ENCODE measurements at regions not wholly inside any gene's neighbourhood (a gene's known extent, or its start where the extent isn't known, plus 50 kb on each side); places are given as distances from the start of the nearest gene placed in this dataset.
"Not testable (repeated sequence)": the region's sequence is repeated elsewhere in the genome, so short reads cannot be mapped to it uniquely, and the experiment has no call there.

DNA sequence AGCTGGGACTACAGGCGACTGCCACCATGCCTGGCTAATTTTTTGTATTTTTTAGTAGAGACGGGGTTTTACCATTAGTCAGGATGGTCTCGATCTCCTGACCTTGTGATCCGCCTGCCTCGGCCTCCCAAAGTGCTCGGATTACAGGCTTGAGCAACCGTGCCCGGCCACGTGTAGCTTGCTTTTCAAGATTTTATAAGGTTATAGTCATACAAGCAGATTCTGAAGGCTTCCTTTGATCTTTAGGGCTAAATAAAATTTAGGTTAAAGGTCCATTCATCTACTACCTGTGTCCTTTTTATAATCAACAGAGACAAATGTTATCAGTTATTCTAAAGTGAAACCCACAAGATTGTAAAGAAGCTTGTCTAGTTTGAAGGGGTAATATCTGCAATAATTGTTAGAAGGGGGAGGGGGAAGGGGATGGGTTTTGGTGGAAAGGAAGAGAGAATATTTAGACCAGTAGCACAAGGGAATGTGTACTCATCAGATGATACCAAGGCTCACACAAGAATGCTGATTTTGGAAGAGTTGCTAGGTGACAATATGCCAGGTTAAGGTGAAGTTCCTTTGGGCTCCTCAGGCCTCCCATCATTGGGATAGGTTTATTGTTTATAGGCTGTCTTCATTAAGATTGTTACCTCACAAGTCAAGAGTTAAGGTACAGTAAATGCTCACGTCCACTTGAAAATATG lies 284.7 kb downstream of the ALDH8A1 start:
- no peak for DNase-seq

DNA sequence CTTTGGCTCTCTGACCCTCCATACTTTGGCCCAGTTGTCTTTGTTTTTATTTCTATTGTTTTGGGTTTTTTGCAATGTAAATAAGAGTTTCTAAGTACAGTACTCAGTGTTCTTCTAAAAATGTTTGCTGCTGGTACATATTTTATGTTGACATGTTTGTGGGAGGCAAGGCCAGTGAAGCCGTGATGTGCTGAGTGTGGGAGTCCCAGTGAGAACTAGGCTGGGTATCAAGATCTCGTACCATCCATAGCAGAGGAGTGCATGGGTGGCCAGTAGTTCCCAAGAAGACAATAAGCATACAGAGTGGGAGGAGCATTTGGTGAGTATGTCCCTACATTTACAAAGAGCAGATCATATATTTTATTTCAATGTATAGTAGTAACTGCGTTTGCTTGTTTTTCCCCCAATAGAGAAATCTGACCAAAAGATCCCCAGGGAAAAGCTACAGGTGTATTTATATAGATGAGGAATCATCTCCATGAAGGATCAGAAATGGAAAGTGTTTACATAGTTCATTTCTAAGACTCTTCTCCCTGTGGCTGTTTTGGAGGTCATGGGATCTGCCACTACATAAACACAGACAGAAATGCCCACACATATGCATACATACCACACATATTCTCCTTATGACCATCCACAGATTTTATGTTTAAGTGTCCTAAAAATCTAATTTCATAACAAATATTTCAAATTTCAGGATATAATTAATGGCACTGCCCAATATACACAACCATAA lies 285.9 kb downstream of the ALDH8A1 start:
- DNase-seq, result no peak

DNA sequence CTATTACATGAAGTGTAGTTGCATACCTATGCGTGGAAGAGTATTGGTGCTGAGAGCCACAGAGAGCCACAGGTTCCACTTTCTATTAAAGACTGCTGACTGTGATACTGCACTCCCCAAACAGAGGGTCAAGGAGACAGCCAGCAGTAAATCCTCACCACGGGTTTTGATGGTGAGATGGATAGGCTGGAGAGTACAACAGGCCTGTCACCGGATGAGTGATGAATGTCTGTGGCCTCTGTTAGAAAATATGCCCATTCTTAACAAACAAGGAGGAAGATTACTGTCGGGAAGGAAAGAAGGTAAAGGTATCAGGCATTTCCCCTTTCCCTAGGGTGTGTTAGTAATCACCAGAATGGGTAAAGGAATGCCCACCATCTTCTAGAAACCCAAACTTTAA lies 286.5 kb downstream of the ALDH8A1 start:
- DNase-seq, result no peak

DNA sequence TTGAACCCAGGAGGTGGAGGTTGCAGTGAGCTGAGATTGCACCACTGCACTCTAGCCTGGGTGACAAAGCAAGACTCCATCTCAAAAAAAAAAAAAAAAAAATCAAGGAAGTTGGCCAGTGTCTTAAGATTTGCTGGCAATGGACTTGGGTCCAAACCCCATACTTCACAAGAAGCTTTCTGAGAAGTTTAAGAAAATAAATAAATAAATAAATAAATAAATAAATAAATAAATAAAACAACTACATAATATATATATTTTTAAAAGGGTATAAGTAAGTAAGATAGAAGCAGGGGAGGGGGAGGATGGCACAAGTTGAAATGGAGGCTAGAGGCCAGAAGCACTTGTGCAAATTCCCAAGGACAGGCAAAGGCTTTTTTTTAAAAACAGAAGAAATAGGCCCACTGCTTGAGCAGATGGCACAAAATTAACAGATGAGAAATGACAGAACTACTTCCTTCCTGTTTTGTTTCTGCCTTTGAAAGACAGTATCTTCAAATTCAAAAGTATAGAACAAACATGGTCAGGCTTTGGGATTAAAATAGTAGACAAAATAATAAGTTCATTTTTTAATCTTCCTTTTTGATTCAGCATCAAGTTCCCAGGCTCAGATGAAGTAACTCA lies 287.7 kb downstream of the ALDH8A1 start:
- DNase-seq, result no peak

DNA sequence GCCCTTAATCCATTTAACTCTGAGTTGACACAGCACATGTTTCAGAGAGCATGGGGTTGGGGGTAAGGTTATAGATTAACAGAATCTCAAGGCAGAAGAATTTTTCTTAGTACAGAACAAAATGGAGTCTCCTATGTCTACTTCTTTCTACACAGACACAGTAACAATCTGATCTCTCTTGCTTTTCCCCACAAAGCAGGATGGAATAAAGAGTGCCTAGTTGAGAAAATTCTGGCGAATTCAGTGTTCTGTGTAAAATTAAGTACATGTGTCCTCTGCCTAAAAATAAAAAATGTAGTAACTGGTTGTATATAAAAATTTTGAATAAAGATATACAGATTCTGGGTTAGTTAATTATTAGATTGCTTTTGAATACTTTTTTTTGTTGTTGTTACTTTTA lies 290.0 kb downstream of the ALDH8A1 start:
- DNase-seq, result not testable (repeated sequence)

DNA sequence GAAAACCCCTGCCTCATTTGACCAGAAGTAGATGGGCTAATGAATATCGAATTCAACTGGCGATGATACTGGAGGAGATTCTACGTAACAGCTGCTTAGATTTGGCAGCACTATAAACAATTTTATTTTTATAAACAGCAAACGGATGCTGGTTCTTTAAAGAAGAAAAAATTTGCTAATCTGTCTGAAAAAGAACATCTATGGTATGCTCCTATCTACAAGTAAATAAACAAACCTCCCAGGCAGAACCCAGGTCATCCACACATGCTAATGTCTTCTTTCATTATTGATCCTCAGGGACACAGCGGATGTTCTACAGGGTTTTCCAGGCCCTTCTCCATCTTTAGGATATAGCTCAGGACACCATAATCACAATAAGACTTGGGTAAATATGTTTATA lies 291.3 kb downstream of the ALDH8A1 start:
- no peak for DNase-seq

DNA sequence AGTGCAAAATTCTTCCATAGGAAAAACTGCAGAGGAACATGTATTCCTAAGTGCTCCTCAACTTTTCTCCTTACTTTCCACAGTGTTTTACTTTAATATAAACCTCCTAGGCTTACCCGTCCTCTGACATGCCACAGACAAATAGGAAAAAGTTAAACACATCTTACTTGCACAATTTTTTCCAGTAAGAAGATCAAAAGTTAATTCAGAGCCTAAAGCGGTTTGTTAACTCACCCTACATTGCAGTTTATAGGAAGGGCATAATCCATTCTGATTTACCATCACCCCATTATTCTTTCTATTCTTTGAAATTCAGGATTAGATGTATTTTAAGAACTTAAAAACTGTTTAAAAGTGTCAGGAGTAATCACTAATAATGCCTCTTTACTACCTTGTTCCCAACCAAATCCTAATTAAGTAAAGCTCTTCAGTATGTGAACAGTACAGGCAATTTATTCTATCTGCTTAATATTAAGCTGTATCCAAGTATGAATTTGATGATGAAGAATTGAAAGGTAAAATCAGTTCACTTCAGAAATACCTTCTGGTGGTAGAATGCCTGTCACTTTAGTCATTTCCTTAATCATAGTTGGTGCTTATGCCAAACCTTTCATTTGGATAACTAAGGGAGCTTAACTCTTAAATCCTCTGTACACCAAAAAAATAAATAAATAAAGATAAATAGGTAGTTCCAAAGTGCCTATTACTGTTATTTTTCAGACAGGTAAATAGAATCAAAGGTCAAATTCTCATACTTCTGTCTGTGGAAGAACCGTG lies 292.0 kb downstream of the ALDH8A1 start:
- no peak for DNase-seq

- DNase-seq, result no peak
These were observed 292.6 kb downstream of the ALDH8A1 start for GRCh38 chr6:134657343-134657742.

DNA sequence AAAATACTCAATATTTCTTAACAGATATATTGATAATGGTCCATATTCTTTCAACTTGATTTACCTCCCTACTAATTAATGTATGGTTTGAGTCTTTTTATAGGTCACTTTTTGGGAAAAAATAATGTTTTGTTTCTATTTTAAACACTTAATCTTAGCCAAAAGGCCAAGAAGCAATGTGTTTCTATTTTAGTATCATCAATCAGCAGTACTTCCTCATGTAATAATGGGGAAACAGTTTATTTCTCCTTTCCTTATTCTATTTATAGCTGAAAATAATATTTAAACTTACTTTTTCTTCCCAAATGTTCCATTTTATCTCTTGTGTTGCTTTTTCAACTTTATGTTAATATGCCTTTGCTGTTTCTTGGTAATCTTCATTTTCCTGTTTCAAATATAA lies 295.1 kb downstream of the ALDH8A1 start:
- DNase-seq, result no peak

GRCh38 chr6:134651519-134651918 lies 298.4 kb downstream of the ALDH8A1 start:
- DNase-seq, result no peak

DNA sequence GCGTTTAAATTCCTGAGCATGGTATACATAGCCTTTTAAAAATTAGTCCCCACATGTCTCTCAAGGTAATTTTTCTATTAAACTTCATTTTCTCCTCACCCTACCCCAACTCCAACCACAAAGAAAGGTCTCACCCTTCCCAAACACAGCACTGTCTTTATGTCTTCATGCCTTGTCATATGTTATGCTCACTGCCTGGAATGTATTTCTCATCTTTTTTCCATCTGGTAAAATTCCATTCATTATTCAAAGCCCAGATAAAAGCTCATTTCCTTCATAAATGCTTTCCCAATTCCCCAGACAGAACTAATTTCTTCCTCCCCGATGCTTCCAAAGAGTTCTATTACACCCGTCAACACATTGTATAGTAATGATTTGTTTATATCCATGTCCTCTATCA lies 302.0 kb downstream of the ALDH8A1 start:
- DNase-seq, result no peak

DNA sequence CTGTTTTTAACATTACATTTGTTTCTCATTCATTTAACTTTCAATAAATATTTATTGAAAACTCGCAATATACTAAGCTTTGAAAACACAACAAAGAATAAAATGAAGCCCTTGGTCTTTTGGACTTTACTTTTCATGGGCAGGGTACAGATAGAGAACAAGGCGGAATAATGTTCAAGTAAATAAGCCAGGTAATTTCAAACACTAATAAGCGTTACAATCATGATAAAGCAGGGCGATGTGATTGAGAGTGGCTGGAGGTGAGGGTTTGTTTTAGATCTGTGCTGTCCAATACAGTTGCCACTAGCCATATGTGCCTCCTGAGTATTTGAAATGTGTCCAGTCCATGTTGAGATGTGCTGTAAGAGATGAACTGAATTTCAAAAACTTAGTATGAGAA lies 307.1 kb downstream of the ALDH8A1 start:
- no peak for DNase-seq

GRCh38 chr6:134642279-134642678 lies 307.6 kb downstream of the ALDH8A1 start:
- DNase-seq, result no peak

- DNase-seq, result peak; percentile 62 to 69
These were observed 308.9 kb downstream of the ALDH8A1 start for GRCh38 chr6:134640975-134641429.

- no peak for DNase-seq
These were observed 309.7 kb downstream of the ALDH8A1 start for GRCh38 chr6:134640229-134640628.

GRCh38 chr6:134637847-134638437 lies 312.0 kb downstream of the ALDH8A1 start:
- no peak for DNase-seq

DNA sequence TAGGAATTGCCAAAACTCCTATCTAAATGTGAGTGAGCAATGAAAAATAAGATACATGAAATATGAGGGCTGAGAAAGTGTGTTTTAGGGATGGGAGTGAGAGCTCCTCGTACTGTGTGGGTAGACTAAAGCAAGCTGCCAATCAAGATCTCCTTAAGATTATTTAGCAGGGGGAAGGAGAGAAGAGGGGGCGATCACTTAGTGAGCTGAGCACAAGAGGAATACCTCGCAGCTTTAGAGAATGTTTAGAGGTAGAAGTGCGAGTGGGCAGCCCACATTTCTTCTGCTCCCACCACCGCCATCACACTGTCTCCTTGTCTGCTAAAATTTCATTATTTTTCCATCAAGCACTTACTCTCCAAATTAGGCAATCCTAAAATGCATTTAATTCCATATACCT lies 312.6 kb downstream of the ALDH8A1 start:
- DNase-seq, result no peak

DNA sequence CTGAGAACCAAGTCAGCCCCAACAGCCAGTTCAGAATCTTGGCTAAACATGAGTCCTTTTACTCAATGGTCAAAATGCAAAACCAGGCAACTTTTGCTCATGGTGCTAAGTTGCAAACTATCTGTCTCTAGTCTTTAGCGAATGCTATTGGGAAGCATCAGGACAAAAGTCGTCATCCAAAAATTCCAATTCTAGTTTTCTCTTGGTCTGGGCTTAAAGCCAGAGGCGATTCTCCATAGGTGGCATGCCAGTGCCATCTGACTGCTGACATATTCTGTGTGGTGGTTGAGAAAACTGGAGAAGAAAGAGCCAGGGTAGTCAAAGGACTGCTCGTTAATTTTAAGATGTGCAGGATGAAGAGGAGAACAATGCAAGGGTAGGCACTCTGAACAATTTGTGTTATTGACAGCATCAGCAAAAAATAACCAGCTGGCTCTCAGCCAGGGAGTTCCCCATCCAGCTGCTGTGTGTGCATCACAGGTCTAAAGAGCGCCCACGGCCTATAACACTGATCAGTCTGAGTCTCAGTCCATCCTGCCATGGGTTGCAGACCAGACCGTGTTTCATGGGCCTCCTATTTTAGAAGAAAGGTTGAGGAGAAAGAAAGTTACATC lies 313.6 kb downstream of the ALDH8A1 start:
- DNase-seq, result peak in 1 of 2 donors; percentile 26

- DNase-seq, result no peak
These were observed 314.9 kb downstream of the ALDH8A1 start for GRCh38 chr6:134634966-134635365.

GRCh38 chr6:134634466-134634865 lies 315.4 kb downstream of the ALDH8A1 start:
- DNase-seq, result no peak

- DNase-seq, result peak; percentile 8 to 20
These were observed 315.3 kb upstream of the SGK1 start for GRCh38 chr6:134632982-134633940.
